GM12892 (cell line): ENCODE measurements at regions not wholly inside any gene's neighbourhood (a gene's known extent, or its start where the extent isn't known, plus 50 kb on each side); places are given as distances from the start of the nearest gene placed in this dataset.

ENCODE experiments used
- POLR2A ChIP-seq: IDR thresholded peaks from 2 replicates; pipeline ENCODE4 v1.6.1; 2011; ENCODE audit warnings: low read depth, low read length, control low read depth
- POLR2AphosphoS5 ChIP-seq: IDR thresholded peaks from 2 replicates; pipeline ENCODE4 v1.6.1; 2011; ENCODE audit warnings: low read depth, low read length, control low read depth
- TAF1 ChIP-seq: IDR thresholded peaks from 2 replicates; pipeline ENCODE4 v1.6.1; 2011; ENCODE audit warnings: low read depth, mild to moderate bottlenecking, control low read depth, low read length, borderline replicate concordance

DNA sequence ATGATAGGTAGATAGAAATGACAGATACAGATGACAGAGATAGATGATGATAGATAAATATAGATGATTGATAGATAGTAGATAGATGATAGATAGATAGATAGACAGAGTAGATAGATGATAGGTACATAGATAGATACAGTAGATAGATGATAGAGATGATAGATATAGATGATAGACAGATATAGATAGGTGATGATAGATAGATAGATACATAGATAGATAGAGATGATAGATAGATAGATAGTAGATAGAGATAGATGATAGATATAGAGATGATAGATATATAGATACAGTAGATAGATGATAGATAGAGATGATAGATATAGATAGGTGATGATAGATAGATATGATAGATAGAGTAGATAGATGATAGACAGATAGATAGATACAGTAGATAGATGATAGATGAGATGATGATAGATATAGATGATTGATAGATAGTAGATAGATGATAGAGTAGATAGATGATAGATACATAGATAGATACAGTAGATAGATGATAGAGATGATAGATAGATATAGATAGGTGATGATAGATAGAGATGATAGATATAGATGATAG lies 95.7 kb upstream of the SMIM23 start:
- TF ChIP-seq POLR2AphosphoS5 (no peak), POLR2A (no peak), TAF1 (no peak)
